HL-60 (cell line): ENCODE measurements at regions not wholly inside any gene's neighbourhood (a gene's known extent, or its start where the extent isn't known, plus 50 kb on each side); places are given as distances from the start of the nearest gene placed in this dataset.

Experiments used
- GABPA ChIP-seq: IDR thresholded peaks from 2 replicates; pipeline ENCODE4 v1.6.1; 2012; ENCODE audit warnings: low read depth
- POLR2AphosphoS5 ChIP-seq: IDR thresholded peaks from 2 replicates; pipeline ENCODE4 v1.6.1; 2012; ENCODE audit warnings: low read depth
- SPI1 ChIP-seq: IDR thresholded peaks from 2 replicates; pipeline ENCODE4 v1.6.1; 2012; ENCODE audit warnings: low read depth, mild to moderate bottlenecking, borderline replicate concordance
- TF ChIP-seq, protein P1 (sequence below): IDR thresholded peaks from one replicate; pipeline ENCODE4 v1.5.1; 2011; ENCODE audit warnings: low read length, control low read depth, inconsistent platforms; ENCODE audit not compliant: insufficient read depth
- TF ChIP-seq, protein P2 (sequence below): IDR thresholded peaks from 2 replicates; pipeline ENCODE4 v1.6.1; 2012; ENCODE audit warnings: low read depth; ENCODE audit not compliant: insufficient replicate concordance

- TF ChIP-seq, protein P1, sequence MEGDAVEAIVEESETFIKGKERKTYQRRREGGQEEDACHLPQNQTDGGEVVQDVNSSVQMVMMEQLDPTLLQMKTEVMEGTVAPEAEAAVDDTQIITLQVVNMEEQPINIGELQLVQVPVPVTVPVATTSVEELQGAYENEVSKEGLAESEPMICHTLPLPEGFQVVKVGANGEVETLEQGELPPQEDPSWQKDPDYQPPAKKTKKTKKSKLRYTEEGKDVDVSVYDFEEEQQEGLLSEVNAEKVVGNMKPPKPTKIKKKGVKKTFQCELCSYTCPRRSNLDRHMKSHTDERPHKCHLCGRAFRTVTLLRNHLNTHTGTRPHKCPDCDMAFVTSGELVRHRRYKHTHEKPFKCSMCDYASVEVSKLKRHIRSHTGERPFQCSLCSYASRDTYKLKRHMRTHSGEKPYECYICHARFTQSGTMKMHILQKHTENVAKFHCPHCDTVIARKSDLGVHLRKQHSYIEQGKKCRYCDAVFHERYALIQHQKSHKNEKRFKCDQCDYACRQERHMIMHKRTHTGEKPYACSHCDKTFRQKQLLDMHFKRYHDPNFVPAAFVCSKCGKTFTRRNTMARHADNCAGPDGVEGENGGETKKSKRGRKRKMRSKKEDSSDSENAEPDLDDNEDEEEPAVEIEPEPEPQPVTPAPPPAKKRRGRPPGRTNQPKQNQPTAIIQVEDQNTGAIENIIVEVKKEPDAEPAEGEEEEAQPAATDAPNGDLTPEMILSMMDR: no peak
- no peak for TF ChIP-seq POLR2AphosphoS5
- TF ChIP-seq, protein P2, sequence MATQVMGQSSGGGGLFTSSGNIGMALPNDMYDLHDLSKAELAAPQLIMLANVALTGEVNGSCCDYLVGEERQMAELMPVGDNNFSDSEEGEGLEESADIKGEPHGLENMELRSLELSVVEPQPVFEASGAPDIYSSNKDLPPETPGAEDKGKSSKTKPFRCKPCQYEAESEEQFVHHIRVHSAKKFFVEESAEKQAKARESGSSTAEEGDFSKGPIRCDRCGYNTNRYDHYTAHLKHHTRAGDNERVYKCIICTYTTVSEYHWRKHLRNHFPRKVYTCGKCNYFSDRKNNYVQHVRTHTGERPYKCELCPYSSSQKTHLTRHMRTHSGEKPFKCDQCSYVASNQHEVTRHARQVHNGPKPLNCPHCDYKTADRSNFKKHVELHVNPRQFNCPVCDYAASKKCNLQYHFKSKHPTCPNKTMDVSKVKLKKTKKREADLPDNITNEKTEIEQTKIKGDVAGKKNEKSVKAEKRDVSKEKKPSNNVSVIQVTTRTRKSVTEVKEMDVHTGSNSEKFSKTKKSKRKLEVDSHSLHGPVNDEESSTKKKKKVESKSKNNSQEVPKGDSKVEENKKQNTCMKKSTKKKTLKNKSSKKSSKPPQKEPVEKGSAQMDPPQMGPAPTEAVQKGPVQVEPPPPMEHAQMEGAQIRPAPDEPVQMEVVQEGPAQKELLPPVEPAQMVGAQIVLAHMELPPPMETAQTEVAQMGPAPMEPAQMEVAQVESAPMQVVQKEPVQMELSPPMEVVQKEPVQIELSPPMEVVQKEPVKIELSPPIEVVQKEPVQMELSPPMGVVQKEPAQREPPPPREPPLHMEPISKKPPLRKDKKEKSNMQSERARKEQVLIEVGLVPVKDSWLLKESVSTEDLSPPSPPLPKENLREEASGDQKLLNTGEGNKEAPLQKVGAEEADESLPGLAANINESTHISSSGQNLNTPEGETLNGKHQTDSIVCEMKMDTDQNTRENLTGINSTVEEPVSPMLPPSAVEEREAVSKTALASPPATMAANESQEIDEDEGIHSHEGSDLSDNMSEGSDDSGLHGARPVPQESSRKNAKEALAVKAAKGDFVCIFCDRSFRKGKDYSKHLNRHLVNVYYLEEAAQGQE: no peak
- TF ChIP-seq GABPA: no peak
- no peak for TF ChIP-seq SPI1
Measured at GRCh38 chr6:23435126-23435525, 690.9 kb upstream of the NRSN1 start.
